ENCODE measurements at regions not wholly inside any gene's neighbourhood (a gene's known extent, or its start where the extent isn't known, plus 50 kb on each side); places are given as distances from the start of the nearest gene placed in this dataset.

- no peaks in the 10 kb centered on the region for H3K9me3 ChIP-seq (ENCODE audit: insufficient read depth, low read depth, low read length)
- H3K23ac ChIP-seq (ENCODE audit: low read length): no peak overlapping the region
- H3K14ac ChIP-seq (ENCODE audit: low read length): no peak overlapping the region
Measured at GRCh38 chr4:148515248-148515647, 73.0 kb upstream of the NR3C2 start.

GRCh38 chr4:148514581-148514980 is 72.4 kb upstream of the NR3C2 start:
- Histone ChIP-seq H2BK5ac (ENCODE audit: low read depth, low read length, poor library complexity) (no peak overlapping the region), H3K27ac (ENCODE audit: low read depth, low read length) (no peak overlapping the region), H2BK12ac (ENCODE audit: low read length) (no peak overlapping the region), H2AK5ac (ENCODE audit: low read length) (no peak overlapping the region), H3K14ac (ENCODE audit: low read length) (no peak overlapping the region), H4K8ac (ENCODE audit: low read depth, low read length) (no peak overlapping the region), H3K9ac (ENCODE audit: low read length) (no peak overlapping the region), H3K79me1 (ENCODE audit: low read length) (no peaks in the 10 kb centered on the region), H3K18ac (ENCODE audit: low read length) (no peak overlapping the region), H3K4ac (ENCODE audit: low read depth, low read length) (no peak overlapping the region), H3K27me3 (ENCODE audit: insufficient read depth, low read length) (no peaks in the 10 kb centered on the region), H3K23ac (ENCODE audit: low read length) (no peak overlapping the region), H4K12ac (ENCODE audit: low read depth, low read length) (no peak overlapping the region), H2AFZ (ENCODE audit: insufficient read depth, low read length, poor library complexity) (no peak overlapping the region), H3K4me1 (ENCODE audit: control insufficient read depth in 1 of 2, insufficient read depth in 2 of 2, low read length in 2 of 2) (no peaks in the 10 kb centered on the region), H3K79me2 (ENCODE audit: control insufficient read depth, insufficient read depth, low read length, poor library complexity) (no peaks in the 10 kb centered on the region), H2BK120ac (ENCODE audit: insufficient read depth, low read length, poor library complexity) (no peak overlapping the region), H3K9me3 (ENCODE audit: insufficient read depth, low read depth, low read length) (no peaks in the 10 kb centered on the region), H3K4me2 (ENCODE audit: low read length) (no peak overlapping the region), H3K36me3 (ENCODE audit: control insufficient read depth in 1 of 2, insufficient read depth in 2 of 2, low read length in 2 of 2) (no peaks in the 10 kb centered on the region), H3K4me3 (ENCODE audit: low read depth, low read length) (no peak overlapping the region), H4K91ac (ENCODE audit: low read depth, low read length) (no peak overlapping the region)
- no peak for DNase-seq
- no CpG with 5 or more reads among the region's 2 CpGs for WGBS (ENCODE audit: extremely low coverage, insufficient coverage, insufficient read length)

More at GRCh38 chr4:148515248-148515647, 73.0 kb upstream of the NR3C2 start:
- no peak overlapping the region for H4K91ac ChIP-seq (ENCODE audit: low read depth, low read length)
- no peak overlapping the region for H2AK5ac ChIP-seq (ENCODE audit: low read length)
- H4K12ac ChIP-seq (ENCODE audit: low read depth, low read length): no peak overlapping the region
- no peak overlapping the region for H3K4me2 ChIP-seq (ENCODE audit: low read length)
- H2BK12ac ChIP-seq (ENCODE audit: low read length): no peak overlapping the region
- H3K79me2 ChIP-seq (ENCODE audit: control insufficient read depth, insufficient read depth, low read length, poor library complexity): no peaks in the 10 kb centered on the region
- H3K27me3 ChIP-seq (ENCODE audit: insufficient read depth, low read length): no peaks in the 10 kb centered on the region
- no peaks in the 10 kb centered on the region for H3K79me1 ChIP-seq (ENCODE audit: low read length)
- no peak overlapping the region for H2BK5ac ChIP-seq (ENCODE audit: low read depth, low read length, poor library complexity)
- H3K36me3 ChIP-seq (ENCODE audit: control insufficient read depth in 1 of 2, insufficient read depth in 2 of 2, low read length in 2 of 2): no peaks in the 10 kb centered on the region
- H4K8ac ChIP-seq (ENCODE audit: low read depth, low read length): no peak overlapping the region
- H3K4me3 ChIP-seq (ENCODE audit: low read depth, low read length): no peak overlapping the region
- no peak overlapping the region for H3K18ac ChIP-seq (ENCODE audit: low read length)
- no peak overlapping the region for H3K9ac ChIP-seq (ENCODE audit: low read length)
- no peak overlapping the region for H2AFZ ChIP-seq (ENCODE audit: insufficient read depth, low read length, poor library complexity)
- H3K4ac ChIP-seq (ENCODE audit: low read depth, low read length): no peak overlapping the region
- no peak overlapping the region for H2BK120ac ChIP-seq (ENCODE audit: insufficient read depth, low read length, poor library complexity)
- peak in 1 of 2 donors; percentile 10 for DNase-seq
- H3K4me1 ChIP-seq (ENCODE audit: control insufficient read depth in 1 of 2, insufficient read depth in 2 of 2, low read length in 2 of 2): no peaks in the 10 kb centered on the region
- H3K27ac ChIP-seq (ENCODE audit: low read depth, low read length): no peak overlapping the region
- no CpG with 5 or more reads among the region's 1 CpG for WGBS (ENCODE audit: extremely low coverage, insufficient coverage, insufficient read length)

GRCh38 chr4:148514041-148514440 is 71.8 kb upstream of the NR3C2 start:
- no peak overlapping the region for H3K4me3 ChIP-seq (ENCODE audit: low read depth, low read length)
- H3K27me3 ChIP-seq (ENCODE audit: insufficient read depth, low read length): no peaks in the 10 kb centered on the region
- H3K79me1 ChIP-seq (ENCODE audit: low read length): no peaks in the 10 kb centered on the region
- no peaks in the 10 kb centered on the region for H3K36me3 ChIP-seq (ENCODE audit: control insufficient read depth in 1 of 2, insufficient read depth in 2 of 2, low read length in 2 of 2)
- H3K18ac ChIP-seq (ENCODE audit: low read length): no peak overlapping the region
- WGBS (ENCODE audit: extremely low coverage, insufficient coverage, insufficient read length): no CpG with 5 or more reads among the region's 1 CpG
- no peak overlapping the region for H2AK5ac ChIP-seq (ENCODE audit: low read length)
- H2BK12ac ChIP-seq (ENCODE audit: low read length): no peak overlapping the region
- H3K9me3 ChIP-seq (ENCODE audit: insufficient read depth, low read depth, low read length): no peaks in the 10 kb centered on the region
- H2AFZ ChIP-seq (ENCODE audit: insufficient read depth, low read length, poor library complexity): no peak overlapping the region
- H3K27ac ChIP-seq (ENCODE audit: low read depth, low read length): no peak overlapping the region
- peak in 1 of 2 donors; percentile 82 for DNase-seq
- H3K4ac ChIP-seq (ENCODE audit: low read depth, low read length): no peak overlapping the region
- no peak overlapping the region for H2BK120ac ChIP-seq (ENCODE audit: insufficient read depth, low read length, poor library complexity)
- no peak overlapping the region for H4K91ac ChIP-seq (ENCODE audit: low read depth, low read length)
- no peaks in the 10 kb centered on the region for H3K4me1 ChIP-seq (ENCODE audit: control insufficient read depth in 1 of 2, insufficient read depth in 2 of 2, low read length in 2 of 2)
- no peak overlapping the region for H3K14ac ChIP-seq (ENCODE audit: low read length)
- no peak overlapping the region for H2BK5ac ChIP-seq (ENCODE audit: low read depth, low read length, poor library complexity)
- no peak overlapping the region for H4K12ac ChIP-seq (ENCODE audit: low read depth, low read length)
- H3K4me2 ChIP-seq (ENCODE audit: low read length): no peak overlapping the region
- H3K23ac ChIP-seq (ENCODE audit: low read length): no peak overlapping the region
- H3K9ac ChIP-seq (ENCODE audit: low read length): no peak overlapping the region
- H4K8ac ChIP-seq (ENCODE audit: low read depth, low read length): no peak overlapping the region
- no peaks in the 10 kb centered on the region for H3K79me2 ChIP-seq (ENCODE audit: control insufficient read depth, insufficient read depth, low read length, poor library complexity)

GRCh38 chr4:148510211-148510610 is 68.0 kb upstream of the NR3C2 start:
- no peak overlapping the region for H3K4ac ChIP-seq (ENCODE audit: low read depth, low read length)
- no peaks in the 10 kb centered on the region for H3K9me3 ChIP-seq (ENCODE audit: insufficient read depth, low read depth, low read length)
- no peak overlapping the region for H3K18ac ChIP-seq (ENCODE audit: low read length)
- no peaks in the 10 kb centered on the region for H3K36me3 ChIP-seq (ENCODE audit: control insufficient read depth in 1 of 2, insufficient read depth in 2 of 2, low read length in 2 of 2)
- H3K4me2 ChIP-seq (ENCODE audit: low read length): no peak overlapping the region
- H2BK12ac ChIP-seq (ENCODE audit: low read length): no peak overlapping the region
- no peaks in the 10 kb centered on the region for H3K4me1 ChIP-seq (ENCODE audit: control insufficient read depth in 1 of 2, insufficient read depth in 2 of 2, low read length in 2 of 2)
- H2BK5ac ChIP-seq (ENCODE audit: low read depth, low read length, poor library complexity): no peak overlapping the region
- no peak overlapping the region for H3K4me3 ChIP-seq (ENCODE audit: low read depth, low read length)
- H3K27me3 ChIP-seq (ENCODE audit: insufficient read depth, low read length): no peaks in the 10 kb centered on the region
- H3K14ac ChIP-seq (ENCODE audit: low read length): no peak overlapping the region
- WGBS (ENCODE audit: extremely low coverage, insufficient coverage, insufficient read length): no CpG with 5 or more reads among the region's 2 CpGs
- no peak overlapping the region for H4K91ac ChIP-seq (ENCODE audit: low read depth, low read length)
- no peaks in the 10 kb centered on the region for H3K79me1 ChIP-seq (ENCODE audit: low read length)
- H2BK120ac ChIP-seq (ENCODE audit: insufficient read depth, low read length, poor library complexity): no peak overlapping the region
- H2AK5ac ChIP-seq (ENCODE audit: low read length): no peak overlapping the region
- no peak overlapping the region for H4K8ac ChIP-seq (ENCODE audit: low read depth, low read length)
- no peaks in the 10 kb centered on the region for H3K79me2 ChIP-seq (ENCODE audit: control insufficient read depth, insufficient read depth, low read length, poor library complexity)
- no peak overlapping the region for H3K23ac ChIP-seq (ENCODE audit: low read length)
- H2AFZ ChIP-seq (ENCODE audit: insufficient read depth, low read length, poor library complexity): no peak overlapping the region
- no peak overlapping the region for H3K9ac ChIP-seq (ENCODE audit: low read length)
- no peak overlapping the region for H3K27ac ChIP-seq (ENCODE audit: low read depth, low read length)
- H4K12ac ChIP-seq (ENCODE audit: low read depth, low read length): no peak overlapping the region
- no peak for DNase-seq

All from trophoblast cell (in vitro differentiated cells and primary cell).